Stimulated activated CD4-positive, alpha-beta T cell treated with anti-CD3 and anti-CD28 coated beads, Interleukin-12 subunit alpha, Interleukin-12 subunit beta, amount 100 ng/mL, for 24 hours (primary cell): ENCODE measurements at regions not wholly inside any gene's neighbourhood (a gene's known extent, or its start where the extent isn't known, plus 50 kb on each side); places are given as distances from the start of the nearest gene placed in this dataset.
A peak's percentile ranks its signal among the peaks of the same experiment; 100 is the strongest.

Experiments used
- DNase-seq, 2 experiments: peaks; one replicate each; pipeline ENCODE4 v3.0.0-alpha.2; 2020; ENCODE audit warnings: low read depth in 2 of 2

- DNase-seq, result no peak
These were observed 57.4 kb upstream of the TMPRSS15 start for GRCh38 chr21:18460979-18461378.

- no peak for DNase-seq
These were observed 58.2 kb upstream of the TMPRSS15 start for GRCh38 chr21:18461743-18462142.

GRCh38 chr21:18467715-18468114, 64.1 kb upstream of the TMPRSS15 start:
- DNase-seq, result no peak

GRCh38 chr21:18468790-18469189, 65.2 kb upstream of the TMPRSS15 start:
- DNase-seq, result no peak

GRCh38 chr21:18476639-18477038, 73.1 kb upstream of the TMPRSS15 start:
- no peak for DNase-seq

- no peak for DNase-seq
These were observed 73.5 kb upstream of the TMPRSS15 start for GRCh38 chr21:18477043-18477442.

- DNase-seq, result no peak
These were observed 74.9 kb upstream of the TMPRSS15 start for GRCh38 chr21:18478513-18478912.

GRCh38 chr21:18488252-18488651, 84.7 kb upstream of the TMPRSS15 start:
- no peak for DNase-seq

- no peak for DNase-seq
These were observed 89.8 kb upstream of the TMPRSS15 start for GRCh38 chr21:18493422-18493821.

GRCh38 chr21:18495523-18495922, 91.9 kb upstream of the TMPRSS15 start:
- DNase-seq, result no peak

GRCh38 chr21:18498431-18498830, 94.8 kb upstream of the TMPRSS15 start:
- DNase-seq, result no peak

- DNase-seq, result peak in 1 of 2 experiments; percentile 31
These were observed 96.3 kb upstream of the TMPRSS15 start for GRCh38 chr21:18499761-18500376.

- DNase-seq, result no peak
These were observed 114.5 kb upstream of the TMPRSS15 start for GRCh38 chr21:18518054-18518481.

GRCh38 chr21:18521204-18521603, 117.6 kb upstream of the TMPRSS15 start:
- no peak for DNase-seq

- no peak for DNase-seq
These were observed 118.8 kb upstream of the TMPRSS15 start for GRCh38 chr21:18522181-18522972.

GRCh38 chr21:18524097-18524880, 120.7 kb upstream of the TMPRSS15 start:
- DNase-seq, result no peak

- DNase-seq, result no peak
These were observed 125.7 kb upstream of the TMPRSS15 start for GRCh38 chr21:18529254-18529653.

- DNase-seq, result no peak
These were observed 138.5 kb upstream of the TMPRSS15 start for GRCh38 chr21:18542081-18542480.

GRCh38 chr21:18545908-18546307, 142.3 kb upstream of the TMPRSS15 start:
- no peak for DNase-seq

GRCh38 chr21:18547347-18547746, 143.8 kb upstream of the TMPRSS15 start:
- DNase-seq, result no peak

GRCh38 chr21:18548249-18548648, 144.7 kb upstream of the TMPRSS15 start:
- no peak for DNase-seq

- no peak for DNase-seq
These were observed 145.8 kb upstream of the TMPRSS15 start for GRCh38 chr21:18549214-18549905.
